Neural crest cell (in vitro differentiated cells): ENCODE measurements at regions not wholly inside any gene's neighbourhood (a gene's known extent, or its start where the extent isn't known, plus 50 kb on each side); places are given as distances from the start of the nearest gene placed in this dataset.
A peak's percentile ranks its signal among the peaks of the same experiment; 100 is the strongest.

Experiments
- DNase-seq: peaks from one replicate; pipeline ENCODE4 v3.0.0; 2021; ENCODE audit warnings: low read depth, mixed read lengths, low spot score
- H3K27ac Mint-ChIP-seq: one replicate; pipeline ENCODE4 v1.8.0; 2021; ENCODE audit warnings: mild to moderate bottlenecking, mixed read lengths; ENCODE audit not compliant: unreplicated experiment
- H3K27me3 Mint-ChIP-seq: 2 replicates; pipeline ENCODE4 v1.8.0; 2021; ENCODE audit warnings: low read depth, mild to moderate bottlenecking, mixed read lengths
- H3K36me3 Mint-ChIP-seq: 2 replicates; pipeline ENCODE4 v1.8.0; 2021; ENCODE audit warnings: low read depth, mild to moderate bottlenecking, mixed read lengths
- H3K4me1 Mint-ChIP-seq: 2 replicates; pipeline ENCODE4 v1.8.0; 2021; ENCODE audit warnings: mixed read lengths
- H3K4me3 Mint-ChIP-seq: one replicate; pipeline ENCODE4 v1.8.0; 2021; ENCODE audit warnings: mild to moderate bottlenecking, mixed read lengths
- H3K9me3 Mint-ChIP-seq: 2 replicates; pipeline ENCODE4 v1.8.0; 2021; ENCODE audit warnings: mixed read lengths
- CTCF ChIP-seq: fragments of 200-600 bp; sonication (generic); conservative IDR thresholded peaks from 2 replicates; pipeline ENCODE4 v1.5.0; 2021; ENCODE audit warnings: antibody characterized with exemption, mild to moderate bottlenecking

GRCh38 chr21:15222707-15223106, 157.9 kb upstream of the NRIP1 start:
- no peaks in the 10 kb centered on the region for H3K36me3 Mint-ChIP-seq
- no peak overlapping the region for H3K4me3 Mint-ChIP-seq
- peaks cover 2% of the 10 kb centered on the region for H3K9me3 Mint-ChIP-seq
- no peak for DNase-seq
- no peaks in the 10 kb centered on the region for H3K27me3 Mint-ChIP-seq
- peaks cover 42% of the 10 kb centered on the region for H3K4me1 Mint-ChIP-seq
- no peak overlapping the region for H3K27ac Mint-ChIP-seq
- no peak for TF ChIP-seq CTCF

GRCh38 chr21:15224346-15225086, 159.7 kb upstream of the NRIP1 start:
- Mint-ChIP-seq H3K36me3 (no peaks in the 10 kb centered on the region), H3K27ac (peak overlapping the region; percentile 44), H3K27me3 (no peaks in the 10 kb centered on the region), H3K4me3 (no peak overlapping the region), H3K4me1 (peaks cover 42% of the 10 kb centered on the region), H3K9me3 (peaks cover 3% of the 10 kb centered on the region)
- DNase-seq, result no peak
- no peak for TF ChIP-seq CTCF

GRCh38 chr21:15227919-15228318, 163.1 kb upstream of the NRIP1 start:
- Mint-ChIP-seq H3K27ac (no peak overlapping the region), H3K4me1 (peaks cover 13% of the 10 kb centered on the region), H3K4me3 (no peak overlapping the region), H3K27me3 (no peaks in the 10 kb centered on the region), H3K36me3 (peaks cover 4% of the 10 kb centered on the region), H3K9me3 (peaks cover 7% of the 10 kb centered on the region)
- DNase-seq, result no peak
- TF ChIP-seq CTCF, result no peak

- Mint-ChIP-seq H3K27ac (no peak overlapping the region), H3K27me3 (no peaks in the 10 kb centered on the region), H3K36me3 (peaks cover 4% of the 10 kb centered on the region), H3K4me3 (no peak overlapping the region), H3K9me3 (peaks cover 11% of the 10 kb centered on the region), H3K4me1 (peaks cover 4% of the 10 kb centered on the region)
- DNase-seq, result no peak
- no peak for TF ChIP-seq CTCF
Measured at GRCh38 chr21:15229390-15229789, 164.6 kb upstream of the NRIP1 start.

- H3K9me3 Mint-ChIP-seq, result peaks cover 15% of the 10 kb centered on the region
- no peak overlapping the region for H3K27ac Mint-ChIP-seq
- no peaks in the 10 kb centered on the region for H3K27me3 Mint-ChIP-seq
- TF ChIP-seq CTCF, result no peak
- no peak for DNase-seq
- H3K4me3 Mint-ChIP-seq, result no peak overlapping the region
- H3K36me3 Mint-ChIP-seq, result peaks cover 4% of the 10 kb centered on the region
- peaks cover 4% of the 10 kb centered on the region for H3K4me1 Mint-ChIP-seq
Measured at GRCh38 chr21:15233611-15234010, 168.8 kb upstream of the NRIP1 start.
